Astrocyte (in vitro differentiated cells and primary cell): ENCODE measurements at regions not wholly inside any gene's neighbourhood (a gene's known extent, or its start where the extent isn't known, plus 50 kb on each side); places are given as distances from the start of the nearest gene placed in this dataset.

ENCODE experiments used
- CTCF ChIP-seq: IDR thresholded peaks from 2 replicates; pipeline ENCODE4 v1.5.1; 2011; ENCODE audit warnings: low read depth, mild to moderate bottlenecking, inconsistent platforms, low read length, moderate library complexity; ENCODE audit not compliant: insufficient read depth
- EZH2 ChIP-seq: IDR thresholded peaks from 2 replicates; pipeline ENCODE4 v1.6.1; 2012; ENCODE audit warnings: mild to moderate bottlenecking, low read length, inconsistent platforms; ENCODE audit not compliant: insufficient read depth

DNA sequence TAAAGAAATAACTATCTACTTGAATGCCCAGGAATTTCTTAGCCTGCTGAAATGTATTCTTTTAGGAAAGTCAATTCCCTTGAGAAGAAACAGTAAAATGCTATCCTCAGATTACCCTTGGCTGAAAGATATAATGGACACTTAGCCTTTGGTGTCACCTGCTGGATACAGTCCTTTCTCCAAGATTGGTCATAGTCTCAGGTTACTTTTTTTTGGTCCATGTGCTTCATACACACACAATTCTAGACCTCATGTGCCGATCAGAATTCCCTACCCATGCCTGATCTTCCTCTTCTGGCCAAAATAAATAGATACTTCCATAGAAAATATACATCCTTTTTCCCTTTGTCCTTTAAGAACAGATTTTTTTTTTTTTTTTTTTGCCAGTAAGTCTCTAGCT is 218.9 kb upstream of the PHYHIPL start:
- TF ChIP-seq CTCF (no peak), EZH2 (no peak)
